ENCODE measurements at regions not wholly inside any gene's neighbourhood (a gene's known extent, or its start where the extent isn't known, plus 50 kb on each side); places are given as distances from the start of the nearest gene placed in this dataset.

DNA sequence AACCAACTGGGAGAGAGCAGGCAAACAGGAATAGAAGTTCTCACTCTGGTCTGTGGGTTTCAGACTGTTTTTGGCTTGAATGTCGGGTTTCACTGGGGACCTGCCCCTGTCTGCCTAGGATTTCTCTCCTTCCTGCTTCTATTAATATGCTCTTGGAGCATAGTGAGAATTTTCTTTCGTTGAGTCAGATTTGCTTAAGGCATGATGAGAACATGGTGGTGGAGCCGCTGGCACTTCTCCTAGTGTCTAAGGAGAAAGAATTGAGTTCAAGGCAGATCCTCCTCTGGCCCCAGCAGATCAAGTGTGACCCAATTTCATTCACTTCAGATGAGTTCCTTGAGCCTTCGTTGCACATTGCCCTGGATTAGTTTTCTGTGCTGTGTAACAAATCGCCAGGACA lies 103.9 kb upstream of the HS6ST1 start:
- DNase-seq (ENCODE audit: low read depth): peak; percentile 87
- no peak overlapping the region for H3K4me3 ChIP-seq (ENCODE audit: low read depth, low read length)
- TF ChIP-seq CTCF (IDR thresholded peaks at IDR 0.05; ENCODE audit: insufficient read depth, low read length): no peak

GRCh38 chr2:128423788-128424165 lies 105.1 kb upstream of the HS6ST1 start:
- H3K4me3 ChIP-seq (ENCODE audit: low read depth, low read length): no peak overlapping the region
- TF ChIP-seq CTCF (IDR thresholded peaks at IDR 0.05; ENCODE audit: insufficient read depth, low read length): no peak
- no peak for DNase-seq (ENCODE audit: low read depth)

GRCh38 chr2:128424406-128425171 lies 105.9 kb upstream of the HS6ST1 start:
- DNase-seq (ENCODE audit: low read depth): no peak
- H3K4me3 ChIP-seq (ENCODE audit: low read depth, low read length): no peak overlapping the region
- TF ChIP-seq CTCF (IDR thresholded peaks at IDR 0.05; ENCODE audit: insufficient read depth, low read length): no peak

DNA sequence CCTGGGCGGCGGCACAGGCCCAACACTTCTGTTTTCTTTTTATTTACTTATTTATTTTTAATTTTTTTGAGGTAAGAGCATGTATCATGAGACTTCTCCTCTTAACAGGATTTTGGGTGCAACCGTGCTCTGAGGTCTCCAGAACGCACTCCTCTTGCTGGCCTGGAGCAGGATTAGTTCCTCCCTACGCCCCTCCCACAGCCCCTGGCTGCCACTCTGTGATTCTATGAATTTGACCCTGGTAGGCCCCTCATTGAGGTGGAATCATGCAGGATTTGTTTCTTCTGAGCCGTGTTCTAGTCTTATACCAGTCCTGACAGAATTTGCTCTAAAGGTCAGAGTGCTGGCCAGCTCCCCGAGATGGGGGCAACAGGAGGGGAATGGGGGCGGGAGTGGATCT lies 106.5 kb upstream of the HS6ST1 start:
- H3K4me3 ChIP-seq (ENCODE audit: low read depth, low read length): no peak overlapping the region
- DNase-seq (ENCODE audit: low read depth): no peak
- no peak for TF ChIP-seq CTCF (IDR thresholded peaks at IDR 0.05; ENCODE audit: insufficient read depth, low read length)

DNA sequence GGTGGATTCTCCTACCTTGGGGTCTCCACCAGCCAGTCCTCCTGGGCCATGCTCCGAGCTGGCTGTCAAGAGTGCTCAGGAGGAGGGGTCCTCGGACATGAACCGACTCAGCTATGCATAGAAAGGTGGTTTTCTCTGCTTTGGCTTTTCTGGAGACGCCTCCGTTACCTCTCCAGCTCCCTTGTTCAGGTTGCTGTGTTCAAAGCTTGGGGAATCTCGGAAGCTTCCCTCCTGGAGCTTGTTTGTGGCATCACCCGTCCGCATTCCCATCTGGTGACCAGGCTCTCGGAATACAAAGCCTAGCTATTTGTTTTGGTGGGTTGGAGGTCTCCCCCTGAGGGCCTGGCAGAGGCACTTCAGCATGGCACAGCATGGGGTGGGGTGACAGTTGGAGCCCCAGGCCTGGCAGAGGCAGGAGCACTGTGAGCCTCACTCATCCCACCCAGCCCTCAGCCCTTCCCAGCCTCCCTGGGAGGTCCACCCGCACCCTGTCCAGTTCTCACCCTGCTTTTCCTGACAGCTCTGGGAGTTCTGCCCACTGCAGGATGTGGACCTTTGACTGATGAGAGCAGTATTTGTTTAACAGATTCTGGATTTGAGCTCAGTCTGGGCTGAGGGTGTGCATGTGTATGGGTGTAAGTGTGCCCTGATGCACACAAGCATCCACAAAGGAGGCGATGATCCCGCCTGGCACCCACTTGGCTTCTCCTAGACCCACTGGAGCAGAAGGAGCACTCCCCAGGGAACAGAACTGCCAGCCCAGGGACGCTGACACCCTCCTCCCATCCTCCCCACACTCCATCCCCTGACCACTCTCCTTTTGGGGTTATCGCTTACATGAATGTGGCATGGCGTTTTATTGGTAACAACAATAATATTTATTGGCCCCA lies 107.3 kb upstream of the HS6ST1 start:
- TF ChIP-seq CTCF (IDR thresholded peaks at IDR 0.05; ENCODE audit: insufficient read depth, low read length): no peak
- DNase-seq (ENCODE audit: low read depth): no peak
- no peak overlapping the region for H3K4me3 ChIP-seq (ENCODE audit: low read depth, low read length)

DNA sequence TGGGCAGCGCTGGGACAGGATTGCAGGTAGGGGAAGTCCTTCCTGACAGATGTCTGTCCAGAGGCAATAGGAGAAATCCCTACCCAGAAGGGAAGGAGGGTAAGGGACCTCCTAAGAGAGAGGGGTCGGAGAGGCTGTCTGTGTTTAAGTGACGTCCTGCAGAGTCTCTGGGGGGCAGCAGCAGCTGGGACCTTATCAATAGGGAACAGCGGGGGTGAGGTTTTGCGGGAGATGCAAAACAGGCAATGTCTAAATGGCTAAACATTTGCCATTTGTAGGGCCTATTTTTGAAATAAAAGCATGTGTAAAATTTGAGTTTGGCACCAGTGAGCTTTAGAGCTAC lies 108.7 kb upstream of the HS6ST1 start:
- no peak for TF ChIP-seq CTCF (IDR thresholded peaks at IDR 0.05; ENCODE audit: insufficient read depth, low read length)
- H3K4me3 ChIP-seq (ENCODE audit: low read depth, low read length): no peak overlapping the region
- no peak for DNase-seq (ENCODE audit: low read depth)

All from fibroblast of the aortic adventitia (primary cell).